ENCODE measurements at regions not wholly inside any gene's neighbourhood (a gene's known extent, or its start where the extent isn't known, plus 50 kb on each side); places are given as distances from the start of the nearest gene placed in this dataset.
A peak's percentile ranks its signal among the peaks of the same experiment; 100 is the strongest.

DNA sequence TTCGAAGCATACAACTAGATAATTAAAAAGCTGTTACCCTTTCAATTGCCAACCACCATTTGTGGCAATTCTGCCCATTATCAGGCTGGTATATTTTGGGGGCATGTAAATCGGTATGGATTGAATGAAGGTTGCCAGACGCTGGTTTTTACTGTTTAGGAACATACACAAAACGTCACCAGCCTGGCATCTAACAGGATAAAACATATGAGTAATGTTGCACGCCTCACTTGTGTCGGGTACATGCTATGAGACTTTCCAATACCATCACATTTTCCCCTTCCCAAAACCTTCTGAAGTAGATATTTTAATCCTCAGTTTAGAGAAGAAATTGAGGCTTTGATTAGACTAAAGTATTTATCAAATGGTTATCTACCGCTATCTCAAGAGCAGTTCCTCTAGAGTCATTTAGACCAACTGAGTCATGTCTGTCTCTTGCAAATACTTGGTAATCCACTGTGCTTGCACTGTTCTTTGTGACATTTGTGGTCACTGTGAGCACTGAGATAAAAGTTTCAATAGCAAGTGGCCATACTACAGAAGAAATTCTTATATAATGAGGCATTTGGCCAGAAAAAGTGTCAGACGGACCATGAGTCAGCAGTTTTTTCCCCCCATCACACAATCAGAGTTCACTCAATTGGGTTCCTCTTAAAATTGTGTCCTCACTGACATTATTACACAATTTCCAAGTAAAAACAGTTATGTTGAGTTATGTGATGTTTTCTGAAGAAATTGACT lies 498.7 kb downstream of the NXPH1 start:
- Histone ChIP-seq H3K4me3 (ENCODE audit: low read length) (no peak overlapping the region), H3K27me3 (ENCODE audit: control insufficient read depth, insufficient read depth, low read length) (no peaks in the 10 kb centered on the region), H3K36me3 (ENCODE audit: control insufficient read depth, insufficient read depth, low read length) (no peaks in the 10 kb centered on the region), H3K4me1 (ENCODE audit: control insufficient read depth, insufficient read depth, low read length) (no peaks in the 10 kb centered on the region), H3K27ac (ENCODE audit: low read length) (no peak overlapping the region), H3K9me3 (ENCODE audit: control insufficient read depth, low read depth, low read length) (no peaks in the 10 kb centered on the region)
- WGBS (ENCODE audit: insufficient coverage, low lambda C conversion rate), result 70% methylated on average over 2 of the region's 8 CpGs
- DNase-seq, result no peak

DNA sequence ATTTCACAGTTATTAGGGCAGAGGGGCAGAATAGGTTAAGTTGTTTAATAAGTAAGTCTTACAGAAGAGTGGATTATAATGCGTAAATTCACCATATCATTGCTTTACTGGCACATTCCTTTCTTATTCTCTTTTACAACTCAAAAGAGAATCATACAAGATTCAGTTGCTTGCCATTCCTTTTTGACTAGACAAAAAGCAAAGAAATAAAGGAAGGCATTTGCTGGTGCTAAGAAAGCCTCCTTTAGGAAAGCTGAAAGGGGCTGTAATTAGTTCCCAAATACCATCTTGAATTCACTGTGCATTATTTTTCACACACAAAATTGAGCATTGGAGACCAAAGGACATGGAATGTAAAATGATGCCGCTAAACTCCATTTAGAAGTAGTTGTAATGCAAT lies 499.3 kb downstream of the NXPH1 start:
- Histone ChIP-seq H3K4me3 (ENCODE audit: low read length) (no peak overlapping the region), H3K36me3 (ENCODE audit: control insufficient read depth, insufficient read depth, low read length) (no peaks in the 10 kb centered on the region), H3K9me3 (ENCODE audit: control insufficient read depth, low read depth, low read length) (no peaks in the 10 kb centered on the region), H3K27me3 (ENCODE audit: control insufficient read depth, insufficient read depth, low read length) (no peaks in the 10 kb centered on the region), H3K4me1 (ENCODE audit: control insufficient read depth, insufficient read depth, low read length) (no peaks in the 10 kb centered on the region), H3K27ac (ENCODE audit: low read length) (no peak overlapping the region)
- 92% methylated on average over 2 of the region's 2 CpGs for WGBS (ENCODE audit: insufficient coverage, low lambda C conversion rate)
- no peak for DNase-seq

DNA sequence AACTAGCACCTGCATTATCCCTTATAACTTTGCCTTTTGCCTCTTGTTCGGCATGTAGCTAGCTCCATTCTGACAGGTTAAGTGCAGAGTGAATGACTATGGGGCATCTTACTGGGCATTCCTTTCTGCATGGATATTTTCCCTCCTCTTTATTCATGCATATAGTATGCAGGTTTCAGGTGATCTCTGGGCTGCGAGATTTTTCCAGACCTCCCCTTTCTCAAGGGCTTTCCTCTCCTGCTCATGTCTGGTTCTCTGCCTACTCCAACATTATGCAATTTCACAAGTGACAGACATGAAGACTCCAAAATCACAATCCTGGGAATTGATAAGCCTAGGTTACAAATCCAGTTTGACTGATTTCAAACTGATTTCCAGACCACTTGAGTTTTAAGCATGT lies 503.8 kb downstream of the NXPH1 start:
- 80% methylated on average over 1 of the region's 2 CpGs for WGBS (ENCODE audit: insufficient coverage, low lambda C conversion rate)
- H3K4me3 ChIP-seq (ENCODE audit: low read length), result no peak overlapping the region

DNA sequence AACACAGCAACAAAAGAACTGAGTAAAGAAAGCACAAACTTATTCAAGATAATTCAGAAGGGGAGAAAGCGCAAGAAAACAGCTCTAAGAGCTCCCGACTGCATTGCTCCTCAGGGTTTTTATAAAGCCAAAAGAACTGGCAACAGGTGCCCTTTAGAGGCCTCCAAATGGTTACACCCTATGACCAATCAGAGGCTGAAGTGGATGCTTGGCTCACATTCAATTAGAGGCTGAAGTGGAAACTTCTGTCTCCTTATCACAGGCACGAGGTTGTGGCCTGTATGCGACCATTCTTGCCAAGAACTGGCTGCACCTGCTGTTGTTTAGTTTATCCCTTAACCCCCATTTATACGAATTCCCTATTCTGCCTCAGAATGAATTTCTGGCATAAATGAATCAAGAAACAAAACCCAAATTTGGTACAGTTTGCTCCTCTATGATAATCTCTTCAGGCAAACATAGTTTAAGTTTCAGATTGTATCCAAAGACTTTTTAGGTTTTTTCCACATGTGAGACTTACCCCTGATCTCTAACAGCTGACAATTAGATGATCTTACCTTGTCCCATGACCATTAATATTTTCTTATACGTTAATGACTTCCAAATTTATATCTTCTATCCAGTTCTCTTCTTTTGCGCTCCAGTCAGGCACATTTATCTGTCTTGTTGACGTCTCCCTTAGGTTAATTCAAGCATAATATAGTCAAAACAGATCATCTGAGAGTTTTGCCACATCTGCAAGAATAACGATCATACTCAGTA lies 504.8 kb downstream of the NXPH1 start:
- Histone ChIP-seq H3K4me1 (ENCODE audit: control insufficient read depth, insufficient read depth, low read length) (no peaks in the 10 kb centered on the region), H3K27ac (ENCODE audit: low read length) (no peak overlapping the region), H3K36me3 (ENCODE audit: control insufficient read depth, insufficient read depth, low read length) (no peaks in the 10 kb centered on the region), H3K9me3 (ENCODE audit: control insufficient read depth, low read depth, low read length) (no peaks in the 10 kb centered on the region), H3K4me3 (ENCODE audit: low read length) (no peak overlapping the region), H3K27me3 (ENCODE audit: control insufficient read depth, insufficient read depth, low read length) (no peaks in the 10 kb centered on the region)
- WGBS (ENCODE audit: insufficient coverage, low lambda C conversion rate), result 53% methylated on average over 3 of the region's 9 CpGs
- DNase-seq, result no peak

More for the DNA sequence above, 503.8 kb downstream of the NXPH1 start:
- DNase-seq, result no peak
- H3K4me1 ChIP-seq (ENCODE audit: control insufficient read depth, insufficient read depth, low read length), result no peaks in the 10 kb centered on the region
- no peak overlapping the region for H3K27ac ChIP-seq (ENCODE audit: low read length)
- no peaks in the 10 kb centered on the region for H3K27me3 ChIP-seq (ENCODE audit: control insufficient read depth, insufficient read depth, low read length)
- no peaks in the 10 kb centered on the region for H3K9me3 ChIP-seq (ENCODE audit: control insufficient read depth, low read depth, low read length)
- H3K36me3 ChIP-seq (ENCODE audit: control insufficient read depth, insufficient read depth, low read length), result no peaks in the 10 kb centered on the region

DNA sequence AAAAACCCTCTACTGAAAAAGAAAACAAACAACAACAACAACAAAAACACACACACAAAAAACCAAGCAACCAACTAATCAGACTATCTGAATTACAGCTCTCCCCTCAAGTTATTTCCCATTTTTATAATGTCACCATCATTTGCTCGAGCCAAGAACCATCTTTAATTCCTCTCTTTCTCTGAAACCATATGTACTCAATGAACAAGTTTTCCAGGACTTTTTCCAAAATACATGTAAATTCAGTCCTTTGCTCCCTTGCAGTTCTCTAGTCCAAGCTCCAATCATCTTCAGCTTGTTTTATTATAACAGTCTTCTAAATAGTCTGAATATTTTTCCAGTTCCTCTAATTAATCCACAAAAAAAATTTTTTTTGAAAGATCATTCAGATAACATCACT lies 506.0 kb downstream of the NXPH1 start:
- Histone ChIP-seq H3K36me3 (ENCODE audit: control insufficient read depth, insufficient read depth, low read length) (no peaks in the 10 kb centered on the region), H3K4me3 (ENCODE audit: low read length) (no peak overlapping the region), H3K27me3 (ENCODE audit: control insufficient read depth, insufficient read depth, low read length) (no peaks in the 10 kb centered on the region), H3K4me1 (ENCODE audit: control insufficient read depth, insufficient read depth, low read length) (no peaks in the 10 kb centered on the region), H3K27ac (ENCODE audit: low read length) (no peak overlapping the region), H3K9me3 (ENCODE audit: control insufficient read depth, low read depth, low read length) (no peaks in the 10 kb centered on the region)
- 80% methylated on average over 1 of the region's 1 CpG for WGBS (ENCODE audit: insufficient coverage, low lambda C conversion rate)
- no peak for DNase-seq

DNA sequence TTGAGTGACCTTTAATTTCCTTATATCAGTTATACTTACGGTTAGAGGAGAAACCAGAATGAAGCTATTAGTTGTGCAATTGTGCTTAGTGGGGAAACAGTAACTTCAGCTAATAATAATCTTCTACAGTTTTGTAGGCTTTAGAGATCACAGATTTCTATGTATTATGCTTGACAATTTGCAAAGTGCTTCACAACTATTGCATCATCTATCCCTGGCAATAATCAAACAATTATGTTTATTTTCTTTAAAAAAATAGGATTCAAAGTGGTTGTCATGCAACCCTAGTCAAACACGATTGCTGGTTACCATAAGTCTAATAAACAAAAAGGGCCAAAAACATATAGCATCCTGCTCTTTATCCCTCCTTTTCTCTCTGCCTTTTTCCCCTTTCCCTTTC lies 530.3 kb downstream of the NXPH1 start:
- Histone ChIP-seq H3K27me3 (ENCODE audit: control insufficient read depth, insufficient read depth, low read length) (no peaks in the 10 kb centered on the region), H3K27ac (ENCODE audit: low read length) (no peak overlapping the region), H3K4me1 (ENCODE audit: control insufficient read depth, insufficient read depth, low read length) (no peaks in the 10 kb centered on the region), H3K36me3 (ENCODE audit: control insufficient read depth, insufficient read depth, low read length) (no peaks in the 10 kb centered on the region), H3K9me3 (ENCODE audit: control insufficient read depth, low read depth, low read length) (no peaks in the 10 kb centered on the region), H3K4me3 (ENCODE audit: low read length) (no peak overlapping the region)
- 83% methylated on average over 2 of the region's 2 CpGs for WGBS (ENCODE audit: insufficient coverage, low lambda C conversion rate)
- DNase-seq, result no peak

DNA sequence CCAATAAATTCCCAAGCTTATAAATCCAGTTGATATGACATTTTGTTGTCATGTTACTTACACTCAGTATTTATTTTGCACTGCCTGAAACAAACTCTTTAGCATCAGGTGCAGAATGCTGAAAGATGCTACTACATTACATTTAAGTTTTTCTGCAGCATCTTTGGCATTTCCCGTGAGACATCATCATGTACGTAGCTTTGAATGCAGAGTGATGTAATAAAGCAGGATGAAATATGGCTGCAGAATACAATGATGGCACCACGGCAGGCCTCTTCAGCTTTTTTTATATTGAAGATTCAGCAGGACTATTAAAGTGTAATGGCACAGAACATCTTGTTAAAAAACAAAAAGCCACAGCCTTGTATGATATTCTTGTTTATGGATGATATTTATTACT lies 531.8 kb downstream of the NXPH1 start:
- no peaks in the 10 kb centered on the region for H3K36me3 ChIP-seq (ENCODE audit: control insufficient read depth, insufficient read depth, low read length)
- H3K27me3 ChIP-seq (ENCODE audit: control insufficient read depth, insufficient read depth, low read length), result no peaks in the 10 kb centered on the region
- H3K4me3 ChIP-seq (ENCODE audit: low read length), result no peak overlapping the region
- no peaks in the 10 kb centered on the region for H3K9me3 ChIP-seq (ENCODE audit: control insufficient read depth, low read depth, low read length)
- no peaks in the 10 kb centered on the region for H3K4me1 ChIP-seq (ENCODE audit: control insufficient read depth, insufficient read depth, low read length)
- H3K27ac ChIP-seq (ENCODE audit: low read length), result no peak overlapping the region
- no peak for DNase-seq
- WGBS (ENCODE audit: insufficient coverage, low lambda C conversion rate), result no CpG with 5 or more reads among the region's 3 CpGs

DNA sequence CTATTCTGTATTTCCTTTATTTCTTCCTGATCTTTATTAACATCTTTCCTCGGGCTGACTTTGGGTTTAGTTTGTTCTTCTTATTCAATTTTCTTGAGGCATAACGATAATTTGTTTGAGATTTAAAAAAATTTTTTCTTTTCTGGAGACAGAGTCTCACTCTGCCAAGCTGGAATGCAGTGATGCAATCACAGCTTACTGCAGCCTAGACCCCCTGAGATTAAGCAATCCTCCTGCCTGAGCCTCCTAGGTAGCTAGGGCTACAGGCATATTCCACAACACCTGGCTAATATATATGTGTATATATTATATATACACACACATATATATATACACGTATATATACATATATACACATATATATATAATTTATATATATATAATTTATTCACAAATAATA lies 540.2 kb downstream of the NXPH1 start:
- no peak for DNase-seq
- no peak overlapping the region for H3K4me3 ChIP-seq (ENCODE audit: low read length)
- WGBS (ENCODE audit: insufficient coverage, low lambda C conversion rate), result 93% methylated on average over 2 of the region's 3 CpGs
- H3K27me3 ChIP-seq (ENCODE audit: control insufficient read depth, insufficient read depth, low read length), result no peaks in the 10 kb centered on the region
- no peak overlapping the region for H3K27ac ChIP-seq (ENCODE audit: low read length)
- no peaks in the 10 kb centered on the region for H3K4me1 ChIP-seq (ENCODE audit: control insufficient read depth, insufficient read depth, low read length)
- no peaks in the 10 kb centered on the region for H3K36me3 ChIP-seq (ENCODE audit: control insufficient read depth, insufficient read depth, low read length)
- peaks cover 3% of the 10 kb centered on the region for H3K9me3 ChIP-seq (ENCODE audit: control insufficient read depth, low read depth, low read length)

DNA sequence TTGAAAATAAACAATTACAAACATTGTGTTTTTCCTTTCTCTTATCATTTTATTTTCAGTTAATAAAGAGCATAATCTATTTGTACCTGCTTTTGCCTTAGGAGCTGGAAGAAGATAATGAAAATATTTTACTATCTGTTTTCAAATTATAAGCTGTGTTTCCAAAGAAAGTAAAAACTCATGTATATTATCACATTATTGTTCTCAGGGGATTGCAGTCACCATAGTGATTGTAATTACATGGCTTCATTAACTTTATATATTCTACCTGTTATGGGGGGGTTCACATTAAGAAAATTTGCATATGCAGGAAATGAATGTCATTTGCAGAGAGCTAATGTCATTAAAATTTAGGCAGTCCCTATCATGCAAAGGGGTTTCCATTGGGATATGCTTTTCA lies 542.3 kb downstream of the NXPH1 start:
- DNase-seq, result no peak
- peaks cover 3% of the 10 kb centered on the region for H3K9me3 ChIP-seq (ENCODE audit: control insufficient read depth, low read depth, low read length)

DNA sequence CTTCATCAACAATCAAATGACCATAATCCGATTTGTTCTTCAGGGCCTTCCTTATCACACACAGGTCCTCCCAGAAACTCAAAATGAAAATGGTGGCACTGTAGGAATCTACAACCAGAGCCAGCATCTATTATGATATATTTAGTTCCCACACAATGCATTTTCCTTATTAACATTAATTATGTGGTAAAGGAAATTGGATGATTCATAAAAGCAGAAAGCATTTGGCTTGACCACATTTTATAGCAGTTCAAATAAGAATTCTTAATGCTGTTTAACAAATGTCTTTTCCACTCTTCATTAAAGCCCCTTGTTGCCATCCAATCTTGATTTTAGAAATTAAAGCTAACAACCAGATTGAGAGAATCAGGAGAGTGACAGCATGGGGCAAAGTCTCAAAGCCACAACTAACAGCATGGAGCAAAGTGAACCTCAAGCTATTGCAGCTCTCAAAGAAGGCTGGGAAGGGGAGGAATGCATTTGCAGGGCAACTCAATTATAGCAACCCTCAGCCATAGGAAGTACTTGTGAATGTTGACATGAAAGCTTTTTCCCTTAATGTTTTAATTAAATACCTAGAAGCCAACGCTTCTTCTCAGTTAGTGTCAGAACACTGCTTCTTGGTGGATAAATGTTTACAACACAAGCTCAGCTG lies 549.1 kb downstream of the NXPH1 start:
- WGBS (ENCODE audit: insufficient coverage, low lambda C conversion rate), result no CpG with 5 or more reads among the region's 2 CpGs
- no peaks in the 10 kb centered on the region for H3K27me3 ChIP-seq (ENCODE audit: control insufficient read depth, insufficient read depth, low read length)

More for the DNA sequence above, 542.3 kb downstream of the NXPH1 start:
- no peaks in the 10 kb centered on the region for H3K4me1 ChIP-seq (ENCODE audit: control insufficient read depth, insufficient read depth, low read length)
- H3K36me3 ChIP-seq (ENCODE audit: control insufficient read depth, insufficient read depth, low read length), result no peaks in the 10 kb centered on the region
- H3K27me3 ChIP-seq (ENCODE audit: control insufficient read depth, insufficient read depth, low read length), result no peaks in the 10 kb centered on the region
- H3K27ac ChIP-seq (ENCODE audit: low read length), result no peak overlapping the region
- H3K4me3 ChIP-seq (ENCODE audit: low read length), result no peak overlapping the region

More for the DNA sequence above, 549.1 kb downstream of the NXPH1 start:
- no peaks in the 10 kb centered on the region for H3K36me3 ChIP-seq (ENCODE audit: control insufficient read depth, insufficient read depth, low read length)
- no peak overlapping the region for H3K27ac ChIP-seq (ENCODE audit: low read length)
- no peaks in the 10 kb centered on the region for H3K4me1 ChIP-seq (ENCODE audit: control insufficient read depth, insufficient read depth, low read length)
- peak in 1 of 2 donors; percentile 3 for DNase-seq
- H3K4me3 ChIP-seq (ENCODE audit: low read length), result no peak overlapping the region
- no peaks in the 10 kb centered on the region for H3K9me3 ChIP-seq (ENCODE audit: control insufficient read depth, low read depth, low read length)

Measured in large intestine (tissue), 3 donors.